ENCODE measurements at regions not wholly inside any gene's neighbourhood (a gene's known extent, or its start where the extent isn't known, plus 50 kb on each side); places are given as distances from the start of the nearest gene placed in this dataset.

DNA sequence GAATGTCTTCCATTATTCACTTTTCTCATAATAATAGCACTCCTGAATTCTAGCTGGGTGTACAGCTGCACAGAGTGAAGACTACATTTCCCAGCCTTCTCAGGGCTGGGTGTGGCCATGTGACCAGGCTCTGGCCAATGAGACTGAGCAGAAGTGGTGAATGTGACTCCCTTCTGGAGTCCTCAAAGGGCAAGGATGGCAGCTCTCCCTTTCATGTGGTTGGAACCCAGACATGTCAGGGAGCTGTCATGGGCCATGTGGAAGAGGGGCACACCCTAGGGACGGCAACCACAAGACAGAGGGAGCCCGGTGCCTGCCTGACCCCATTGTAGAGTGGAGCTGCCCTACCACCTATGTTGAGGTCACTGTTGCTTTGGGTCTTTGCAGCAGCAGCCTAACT is 312.8 kb upstream of the SULF2 start:
- Histone ChIP-seq H3K36me3 (no peaks in the 10 kb centered on the region), H3K27me3 (peaks cover 0 to 4% (median 0%) of the 10 kb centered on the region in 9 donors), H3K9me3 (no peaks in the 10 kb centered on the region), H3K4me1 (no peaks in the 10 kb centered on the region), H3K4me3 (no peak overlapping the region), H3K27ac (no peak overlapping the region)
- ATAC-seq (peak in 1 of 4 donors; percentile 36), DNase-seq (no peak)
- WGBS, 4 donors, result 83 to 90% (median 86%) methylated on average over 2 of the region's 2 CpGs
- TF ChIP-seq, protein P1, sequence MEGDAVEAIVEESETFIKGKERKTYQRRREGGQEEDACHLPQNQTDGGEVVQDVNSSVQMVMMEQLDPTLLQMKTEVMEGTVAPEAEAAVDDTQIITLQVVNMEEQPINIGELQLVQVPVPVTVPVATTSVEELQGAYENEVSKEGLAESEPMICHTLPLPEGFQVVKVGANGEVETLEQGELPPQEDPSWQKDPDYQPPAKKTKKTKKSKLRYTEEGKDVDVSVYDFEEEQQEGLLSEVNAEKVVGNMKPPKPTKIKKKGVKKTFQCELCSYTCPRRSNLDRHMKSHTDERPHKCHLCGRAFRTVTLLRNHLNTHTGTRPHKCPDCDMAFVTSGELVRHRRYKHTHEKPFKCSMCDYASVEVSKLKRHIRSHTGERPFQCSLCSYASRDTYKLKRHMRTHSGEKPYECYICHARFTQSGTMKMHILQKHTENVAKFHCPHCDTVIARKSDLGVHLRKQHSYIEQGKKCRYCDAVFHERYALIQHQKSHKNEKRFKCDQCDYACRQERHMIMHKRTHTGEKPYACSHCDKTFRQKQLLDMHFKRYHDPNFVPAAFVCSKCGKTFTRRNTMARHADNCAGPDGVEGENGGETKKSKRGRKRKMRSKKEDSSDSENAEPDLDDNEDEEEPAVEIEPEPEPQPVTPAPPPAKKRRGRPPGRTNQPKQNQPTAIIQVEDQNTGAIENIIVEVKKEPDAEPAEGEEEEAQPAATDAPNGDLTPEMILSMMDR (IDR thresholded peaks at IDR 0.05), result no peak
- no peak for TF ChIP-seq POLR2A (IDR thresholded peaks at IDR 0.05)
- intact Hi-C loops (cut with DNase I), result no loop called here

DNA sequence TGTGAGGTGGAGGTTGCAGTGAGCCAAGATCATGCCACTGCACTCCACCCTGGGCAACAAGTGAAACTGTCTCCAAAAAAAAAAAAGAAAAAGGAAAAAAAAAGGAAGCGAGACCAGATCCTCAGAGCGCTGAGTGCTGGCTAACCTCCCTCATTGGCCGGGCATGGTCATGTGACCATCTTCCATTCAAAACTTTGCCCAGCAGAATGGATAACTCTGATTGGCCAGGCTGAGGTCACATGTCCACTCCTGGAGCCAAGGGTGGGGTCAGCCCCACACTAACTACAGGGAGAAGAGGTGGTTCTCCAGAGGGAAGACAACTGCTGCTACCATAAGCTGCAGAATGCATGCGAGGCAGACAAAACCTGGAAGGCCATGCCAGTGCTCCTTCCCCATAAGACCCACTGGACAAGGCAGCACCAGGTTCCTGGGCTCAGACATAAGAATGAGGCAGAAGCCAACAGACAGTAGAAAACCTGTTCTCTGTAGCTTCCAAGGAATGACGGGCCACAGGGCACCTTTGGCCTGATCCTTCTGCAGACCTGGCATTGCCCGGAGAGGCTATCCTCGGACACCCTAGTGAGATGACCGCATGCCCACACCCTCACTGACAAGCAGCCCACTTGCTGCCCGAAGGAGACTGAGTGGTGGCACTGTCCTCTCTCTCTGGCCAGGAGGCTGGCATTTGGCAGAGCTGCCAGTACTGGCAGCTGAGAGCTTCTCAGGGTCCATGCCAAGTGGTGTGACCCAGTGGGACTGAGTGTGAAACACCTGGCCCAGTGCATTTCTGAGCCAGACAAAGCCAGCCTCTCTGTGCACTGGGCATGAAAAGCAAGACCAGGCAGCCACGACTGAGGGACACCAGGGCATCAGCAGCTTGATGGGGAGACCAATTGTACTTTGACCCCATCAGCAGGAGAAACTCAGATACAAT is 311.9 kb upstream of the SULF2 start:
- TF ChIP-seq POLR2A (IDR thresholded peaks at IDR 0.05), result no peak
- TF ChIP-seq, protein P1 (IDR thresholded peaks at IDR 0.05), result no peak
- no peaks in the 10 kb centered on the region for H3K36me3 ChIP-seq
- H3K4me1 ChIP-seq, result no peaks in the 10 kb centered on the region
- H3K27ac ChIP-seq, result no peak overlapping the region
- peak in 3 of 4 donors; percentile 36 to 59 (median 45) for ATAC-seq
- WGBS, 4 donors, result 90 to 95% (median 92%) methylated on average over 5 to 10 of the region's 10 CpGs
- peaks cover 0 to 6% (median 0%) of the 10 kb centered on the region in 9 donors for H3K27me3 ChIP-seq
- H3K9me3 ChIP-seq, result no peaks in the 10 kb centered on the region
- no peak for DNase-seq
- intact Hi-C loops (cut with DNase I), result no loop called here
- no peak overlapping the region for H3K4me3 ChIP-seq

DNA sequence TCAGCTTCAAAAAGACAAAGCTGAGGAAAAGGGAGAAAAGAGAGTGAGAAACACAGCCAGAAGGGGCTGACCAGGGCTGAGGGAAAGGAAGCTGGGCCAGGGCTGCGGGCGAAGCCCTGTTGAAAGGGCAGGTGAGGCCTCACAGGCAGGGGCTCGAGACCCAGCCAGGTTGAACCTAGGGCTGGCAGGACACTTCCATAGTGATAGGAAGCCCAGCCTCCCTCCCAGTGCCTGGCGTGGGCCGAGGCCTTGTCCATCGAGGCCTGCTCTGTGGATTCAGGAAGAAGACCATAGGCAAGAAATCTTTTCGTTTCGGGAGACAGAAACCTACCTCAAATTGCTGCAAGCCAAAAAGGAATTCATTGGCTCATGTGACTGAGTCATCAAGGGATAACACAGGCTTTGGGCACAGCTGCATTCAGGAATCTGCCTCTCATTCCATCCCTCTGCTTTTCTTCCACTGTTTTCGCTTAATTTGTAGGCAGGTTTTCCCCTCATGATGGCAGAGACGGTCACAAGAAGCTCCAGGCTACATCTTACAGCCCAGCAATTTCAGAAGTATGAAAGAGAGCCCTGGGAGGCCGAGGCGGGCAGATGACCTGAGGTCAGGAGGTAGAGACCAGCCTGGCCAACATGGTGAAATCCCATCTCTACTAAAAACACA is 311.1 kb upstream of the SULF2 start:
- WGBS, 4 donors, result 94 to 96% (median 95%) methylated on average over 12 of the region's 12 CpGs
- no peaks in the 10 kb centered on the region for H3K4me1 ChIP-seq
- DNase-seq, result no peak
- no peak overlapping the region for H3K27ac ChIP-seq
- no peak for TF ChIP-seq POLR2A (IDR thresholded peaks at IDR 0.05)
- TF ChIP-seq, protein P1 (IDR thresholded peaks at IDR 0.05), result no peak
- intact Hi-C loops (cut with DNase I), result no loop called here
- no peak for ATAC-seq
- H3K36me3 ChIP-seq, result no peaks in the 10 kb centered on the region
- H3K9me3 ChIP-seq, result no peaks in the 10 kb centered on the region
- no peak overlapping the region for H3K4me3 ChIP-seq
- H3K27me3 ChIP-seq, result peaks cover 0 to 13% (median 0%) of the 10 kb centered on the region in 9 donors

DNA sequence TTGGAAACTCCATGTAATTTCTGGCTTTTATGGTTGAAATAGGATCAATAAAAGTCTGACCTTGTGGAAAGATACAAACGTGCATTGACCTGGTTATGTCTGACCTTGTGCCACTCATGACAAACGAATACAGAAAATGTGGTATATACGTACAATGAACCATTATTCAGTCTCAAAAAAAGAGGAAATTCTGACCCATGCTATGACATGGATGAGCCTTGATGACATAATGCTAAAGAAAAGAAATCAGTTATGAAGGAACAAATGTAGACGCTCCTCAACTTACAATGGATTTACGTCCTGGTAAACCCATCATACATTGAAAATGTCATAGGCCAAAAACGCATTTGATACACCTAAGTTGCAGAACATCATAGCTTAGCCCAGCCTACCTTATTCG is 309.7 kb upstream of the SULF2 start:
- no peaks in the 10 kb centered on the region for H3K36me3 ChIP-seq
- peaks cover 0 to 25% (median 0%) of the 10 kb centered on the region in 9 donors for H3K27me3 ChIP-seq
- no peak for ATAC-seq
- intact Hi-C loops (cut with DNase I), result no loop called here
- H3K4me1 ChIP-seq, result no peaks in the 10 kb centered on the region
- 89 to 91% (median 90%) methylated on average over 7 of the region's 7 CpGs for WGBS, 4 donors
- H3K9me3 ChIP-seq, result no peaks in the 10 kb centered on the region
- no peak overlapping the region for H3K4me3 ChIP-seq
- no peak overlapping the region for H3K27ac ChIP-seq
- DNase-seq, result no peak
- TF ChIP-seq POLR2A (IDR thresholded peaks at IDR 0.05), result no peak
- TF ChIP-seq, protein P1 (IDR thresholded peaks at IDR 0.05), result no peak
